Neural cell (in vitro differentiated cells): ENCODE measurements at regions not wholly inside any gene's neighbourhood (a gene's known extent, or its start where the extent isn't known, plus 50 kb on each side); places are given as distances from the start of the nearest gene placed in this dataset.
"Not testable (repeated sequence)": the region's sequence is repeated elsewhere in the genome, so short reads cannot be mapped to it uniquely, and the experiment has no call there.

Source experiments
- H2AFZ ChIP-seq: fragments of 200-600, 300-800 bp; sonication (generic), shearing (Covaris generic); 2 replicates; pipeline ENCODE4 v1.6.0; 2014; ENCODE audit warnings: low read depth, mild to moderate bottlenecking, antibody characterized with exemption, low read length, moderate library complexity
- H3F3A ChIP-seq: fragments of 200-600 bp; shearing (Covaris generic); 2 replicates; pipeline ENCODE4 v1.6.1; 2016; ENCODE audit warnings: mild to moderate bottlenecking, moderate library complexity, mixed read lengths, antibody characterized with exemption, low read length; ENCODE audit not compliant: insufficient read depth, poor library complexity, severe bottlenecking
- H3K27ac ChIP-seq: fragments of 200-600, 300-800 bp; sonication (generic), shearing (Covaris generic); 2 replicates; pipeline ENCODE4 v1.5.1; 2014; ENCODE audit warnings: mild to moderate bottlenecking, low read length, moderate library complexity
- H3K27me3 ChIP-seq: fragments of 300-800, 200-600 bp; sonication (generic), shearing (Covaris generic); 2 replicates; pipeline ENCODE4 v1.6.0; 2014; ENCODE audit warnings: mild to moderate bottlenecking, low read depth, low read length, moderate library complexity; ENCODE audit not compliant: insufficient read depth
- H3K36me3 ChIP-seq: fragments of 300-800, 200-600 bp; sonication (generic), shearing (Covaris generic); 2 replicates; pipeline ENCODE4 v1.5.1; 2014; ENCODE audit warnings: mild to moderate bottlenecking, antibody characterized with exemption, low read length, moderate library complexity; ENCODE audit not compliant: insufficient read depth
- H3K4me2 ChIP-seq: fragments of 300-800, 200-600 bp; sonication (generic), shearing (Covaris generic); 2 replicates; pipeline ENCODE4 v1.6.0; 2014; ENCODE audit warnings: mild to moderate bottlenecking, low read length
- H3K4me3 ChIP-seq: fragments of 300-800, 200-600 bp; sonication (generic), shearing (Covaris generic); 2 replicates; pipeline ENCODE4 v1.5.1; 2014; ENCODE audit warnings: mild to moderate bottlenecking, low read length, moderate library complexity
- H3K79me2 ChIP-seq: fragments of 200-600 bp; shearing (Covaris generic); replicated peaks from 2 replicates; pipeline ENCODE4 v1.6.0; 2014; ENCODE audit warnings: mild to moderate bottlenecking, low read length, moderate library complexity; ENCODE audit not compliant: insufficient read depth
- H3K9ac ChIP-seq: fragments of 300-800, 200-600 bp; sonication (generic), shearing (Covaris generic); 2 replicates; pipeline ENCODE4 v1.6.1; 2016; ENCODE audit warnings: mild to moderate bottlenecking, low read length, mixed read lengths
- H3K9me2 ChIP-seq: fragments of 200-600 bp; shearing (Covaris generic); 2 replicates; pipeline ENCODE4 v1.6.1; 2016; ENCODE audit warnings: mild to moderate bottlenecking, low read length, mixed read lengths; ENCODE audit not compliant: insufficient read depth
- H3K9me3 ChIP-seq: fragments of 200-600, 300-800 bp; sonication (generic), shearing (Covaris generic); 2 replicates; pipeline ENCODE4 v1.6.1; 2016; ENCODE audit warnings: mild to moderate bottlenecking, mixed run types, low read length, moderate library complexity, mixed read lengths
- H4K20me1 ChIP-seq: fragments of 200-600 bp; shearing (Covaris generic); 2 replicates; pipeline ENCODE4 v1.6.1; 2016; ENCODE audit warnings: mild to moderate bottlenecking, mixed run types; ENCODE audit not compliant: insufficient read depth
- EP300 ChIP-seq: fragments of 450-650 bp; conservative IDR thresholded peaks from 2 replicates; pipeline ENCODE4 v1.6.1; 2014; ENCODE audit warnings: antibody characterized with exemption, mild to moderate bottlenecking, moderate library complexity; ENCODE audit not compliant: poor library complexity, severe bottlenecking
- EZH2 ChIP-seq: fragments of 200-600, 300-800 bp; shearing (Covaris generic), sonication (generic); IDR thresholded peaks from 2 replicates; pipeline ENCODE4 v1.6.1; 2014; ENCODE audit warnings: antibody characterized with exemption, low read length, borderline replicate concordance, mild to moderate bottlenecking; ENCODE audit not compliant: insufficient read depth, poor library complexity, severe bottlenecking
- MXI1 ChIP-seq: fragments of 450-650 bp; conservative IDR thresholded peaks from 2 replicates; pipeline ENCODE4 v1.6.1; 2014; ENCODE audit warnings: antibody characterized with exemption, mild to moderate bottlenecking; ENCODE audit not compliant: poor library complexity, severe bottlenecking
- POLR2AphosphoS5 ChIP-seq: IDR thresholded peaks from 2 replicates; pipeline ENCODE4 v1.6.1; 2012
- RAD21 ChIP-seq: fragments of 450-650 bp; conservative IDR thresholded peaks from 2 replicates; pipeline ENCODE4 v1.6.1; 2014; ENCODE audit warnings: antibody characterized with exemption, mild to moderate bottlenecking, moderate library complexity
- REST ChIP-seq: IDR thresholded peaks from 2 replicates; pipeline ENCODE4 v1.6.1; 2012; ENCODE audit warnings: borderline replicate concordance
- SMC3 ChIP-seq: fragments of 450-650 bp; conservative IDR thresholded peaks from 2 replicates; pipeline ENCODE4 v1.6.1; 2014; ENCODE audit warnings: antibody characterized with exemption, mild to moderate bottlenecking, moderate library complexity; ENCODE audit not compliant: poor library complexity
- TAF1 ChIP-seq: IDR thresholded peaks from 2 replicates; pipeline ENCODE4 v1.6.1; 2012; ENCODE audit warnings: low read depth
- TF ChIP-seq, protein P1 (sequence below): fragments of 450-650 bp; IDR thresholded peaks from 2 replicates; pipeline ENCODE4 v1.5.1; 2014; ENCODE audit warnings: antibody characterized with exemption, mild to moderate bottlenecking, moderate library complexity; ENCODE audit not compliant: poor library complexity, severe bottlenecking

- H3K9me3 ChIP-seq, result no peaks in the 10 kb centered on the region
- TF ChIP-seq EP300 (no peak), TAF1 (no peak), POLR2AphosphoS5 (no peak), REST (no peak), SMC3 (no peak), MXI1 (no peak), RAD21 (no peak), EZH2 (no peak)
- TF ChIP-seq, protein P1, sequence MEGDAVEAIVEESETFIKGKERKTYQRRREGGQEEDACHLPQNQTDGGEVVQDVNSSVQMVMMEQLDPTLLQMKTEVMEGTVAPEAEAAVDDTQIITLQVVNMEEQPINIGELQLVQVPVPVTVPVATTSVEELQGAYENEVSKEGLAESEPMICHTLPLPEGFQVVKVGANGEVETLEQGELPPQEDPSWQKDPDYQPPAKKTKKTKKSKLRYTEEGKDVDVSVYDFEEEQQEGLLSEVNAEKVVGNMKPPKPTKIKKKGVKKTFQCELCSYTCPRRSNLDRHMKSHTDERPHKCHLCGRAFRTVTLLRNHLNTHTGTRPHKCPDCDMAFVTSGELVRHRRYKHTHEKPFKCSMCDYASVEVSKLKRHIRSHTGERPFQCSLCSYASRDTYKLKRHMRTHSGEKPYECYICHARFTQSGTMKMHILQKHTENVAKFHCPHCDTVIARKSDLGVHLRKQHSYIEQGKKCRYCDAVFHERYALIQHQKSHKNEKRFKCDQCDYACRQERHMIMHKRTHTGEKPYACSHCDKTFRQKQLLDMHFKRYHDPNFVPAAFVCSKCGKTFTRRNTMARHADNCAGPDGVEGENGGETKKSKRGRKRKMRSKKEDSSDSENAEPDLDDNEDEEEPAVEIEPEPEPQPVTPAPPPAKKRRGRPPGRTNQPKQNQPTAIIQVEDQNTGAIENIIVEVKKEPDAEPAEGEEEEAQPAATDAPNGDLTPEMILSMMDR, result no peak
- no peaks in the 10 kb centered on the region for H3K9me2 ChIP-seq
- no peak overlapping the region for H3K4me3 ChIP-seq
- H2AFZ ChIP-seq, result no peak overlapping the region
- H4K20me1 ChIP-seq, result no peaks in the 10 kb centered on the region
- no peaks in the 10 kb centered on the region for H3K27me3 ChIP-seq
- no peak overlapping the region for H3K27ac ChIP-seq
- H3K4me2 ChIP-seq, result no peak overlapping the region
- no peak overlapping the region for H3K9ac ChIP-seq
- H3K36me3 ChIP-seq, result no peaks in the 10 kb centered on the region
- no peaks in the 10 kb centered on the region for H3F3A ChIP-seq
- no peaks in the 10 kb centered on the region for H3K79me2 ChIP-seq
Measured at GRCh38 chr4:148539387-148539786, 97.2 kb upstream of the NR3C2 start.

DNA sequence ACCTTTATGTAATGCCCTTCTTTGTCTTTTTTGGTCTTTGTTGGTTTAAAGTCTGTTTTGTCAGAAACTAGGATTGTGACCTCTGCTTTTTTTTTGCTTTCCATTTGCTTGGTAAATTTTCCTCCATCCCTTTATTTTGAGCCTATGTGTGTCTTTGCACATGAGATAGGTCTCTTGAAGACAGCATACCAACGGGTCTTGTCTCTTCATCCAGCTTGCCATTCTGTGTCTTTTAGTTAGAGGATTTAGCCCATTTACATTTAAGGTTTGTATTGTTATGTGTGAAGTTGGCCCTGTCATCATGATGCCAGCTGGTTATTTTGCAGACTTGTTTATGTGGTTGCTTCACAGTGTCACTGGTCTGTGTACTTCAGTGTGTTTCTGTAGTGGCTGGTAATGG, 91.6 kb upstream of the NR3C2 start:
- H3K27ac ChIP-seq, H3K9me3 ChIP-seq, H3F3A ChIP-seq, H3K79me2 ChIP-seq, H3K9ac ChIP-seq, H3K27me3 ChIP-seq, H3K9me2 ChIP-seq, H3K36me3 ChIP-seq, H4K20me1 ChIP-seq, H3K4me3 ChIP-seq, H2AFZ ChIP-seq, H3K4me2 ChIP-seq: not testable (repeated sequence)

DNA sequence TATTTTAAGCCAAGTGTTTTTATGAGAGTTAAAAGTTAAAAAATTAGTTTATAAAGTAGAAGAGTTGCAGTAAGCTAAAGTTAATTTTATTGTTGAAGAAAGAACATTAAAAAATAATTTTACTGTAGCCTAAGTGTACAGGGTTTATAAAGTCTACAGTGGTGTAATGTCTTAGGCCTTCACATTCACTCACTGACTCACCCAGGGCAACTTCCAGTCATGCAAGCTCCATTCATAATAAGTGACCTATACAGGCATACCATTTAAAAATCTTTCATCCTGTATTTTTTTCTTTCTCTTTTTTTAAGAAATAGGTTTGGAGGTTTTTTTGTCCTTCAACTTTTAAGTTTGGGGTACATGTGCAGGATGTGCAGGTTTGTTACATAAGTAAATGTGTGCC, 87.9 kb upstream of the NR3C2 start:
- no peaks in the 10 kb centered on the region for H4K20me1 ChIP-seq
- H3K9me3 ChIP-seq, result no peaks in the 10 kb centered on the region
- H3K79me2 ChIP-seq, result no peaks in the 10 kb centered on the region
- H3K4me2 ChIP-seq, result no peak overlapping the region
- H2AFZ ChIP-seq, result no peak overlapping the region
- no peaks in the 10 kb centered on the region for H3K27me3 ChIP-seq
- TF ChIP-seq, protein P1, result no peak
- TF ChIP-seq SMC3 (no peak), RAD21 (no peak), POLR2AphosphoS5 (no peak), MXI1 (no peak), EP300 (no peak), REST (no peak), EZH2 (no peak), TAF1 (no peak)
- no peaks in the 10 kb centered on the region for H3K36me3 ChIP-seq
- H3K27ac ChIP-seq, result no peak overlapping the region
- H3K4me3 ChIP-seq, result no peak overlapping the region
- no peak overlapping the region for H3K9ac ChIP-seq
- no peaks in the 10 kb centered on the region for H3K9me2 ChIP-seq
- no peaks in the 10 kb centered on the region for H3F3A ChIP-seq
